Adrenal gland (tissue), 9 donors: ENCODE measurements at regions not wholly inside any gene's neighbourhood (a gene's known extent, or its start where the extent isn't known, plus 50 kb on each side); places are given as distances from the start of the nearest gene placed in this dataset.

Experiments
- DNase-seq, 7 donors: peaks; one replicate each; pipeline ENCODE4 v3.0.0-alpha.2; 2019 to 2020
- H3K27ac ChIP-seq, 5 donors: fragments of 200-600 bp; sonication (generic) in 4 of 5; 1 replicate in 3 of 5; 2 replicates in 2 of 5; pipeline versions ENCODE4 v1.5.1 to v1.8.0; 2016 to 2020; ENCODE audit warnings: mild to moderate bottlenecking in 1 of 5
- H3K27me3 ChIP-seq: fragments of 200-600 bp; 2 replicates; pipeline ENCODE4 v1.8.0; 2021
- H3K36me3 ChIP-seq, 2 donors: fragments of 200-600 bp; replicated peaks in 1 of 2; 1 replicate in 1 of 2; 2 replicates in 1 of 2; pipeline versions ENCODE4 v1.5.1 to v1.8.0; 2018 to 2022
- H3K4me1 ChIP-seq, 2 donors: fragments of 200-600 bp; replicated peaks in 1 of 2; 1 replicate in 1 of 2; 2 replicates in 1 of 2; pipeline versions ENCODE4 v1.5.1 to v1.8.0; 2018 to 2021
- H3K4me3 ChIP-seq, 4 donors: fragments of 200-600 bp; sonication (generic) in 3 of 4; one replicate each; pipeline ENCODE4 v1.5.1; 2016 to 2018
- H3K9me3 ChIP-seq, 3 donors: fragments of 200-600 bp; sonication (generic) in 1 of 3; replicated peaks in 1 of 3; 1 replicate in 2 of 3; 2 replicates in 1 of 3; pipeline versions ENCODE4 v1.5.1 to v1.8.0; 2016 to 2021
- POLR2A ChIP-seq, 2 donors: fragments of 450-650 bp; IDR thresholded peaks; one replicate each; pipeline ENCODE4 v1.6.1; 2017; ENCODE audit warnings: antibody characterized with exemption in 2 of 2, mild to moderate bottlenecking in 2 of 2, moderate library complexity in 1 of 2
- WGBS, 4 donors: extraction: QIAGEN DNeasy Blood & Tissue Kit in 2 of 4; methylation state at CpG; one replicate each; pipeline versions ENCODE4 v1.1.5 to v1.1.7; 2013 to 2017; 5-methylcytosine and 5-hydroxymethylcytosine counted together
- intact Hi-C, 2 donors: fragments of 100-400 bp; cut with DNase I; formaldehyde crosslinking; loops; one replicate each; pipeline versions ENCODE4 v1.14.1 to v1.15.0; 2022 to 2023
- TF ChIP-seq, protein P1 (sequence below), 6 experiments: fragments of 450-650 bp in 4 of 6; fragments of 200-600 bp in 2 of 6; sonication (generic) in 1 of 6; IDR thresholded peaks; 1 replicate in 5 of 6; 2 replicates in 1 of 6; pipeline versions ENCODE4 v1.5.1 to v1.8.0; 2016 to 2021; ENCODE audit warnings: antibody characterized with exemption in 6 of 6, mild to moderate bottlenecking in 2 of 6, moderate library complexity in 1 of 6
- donor health status: healthy with polysubstance abuse.
- donor health status: Bipolar disorder and iron deficiency.
- donor health status: DM: yes; HTN: yes; CAD: no.
- donor health status: DM: no; HTN: no; CAD: no.
- donor health status: DM: no; HTN: no; CAD: no.

DNA sequence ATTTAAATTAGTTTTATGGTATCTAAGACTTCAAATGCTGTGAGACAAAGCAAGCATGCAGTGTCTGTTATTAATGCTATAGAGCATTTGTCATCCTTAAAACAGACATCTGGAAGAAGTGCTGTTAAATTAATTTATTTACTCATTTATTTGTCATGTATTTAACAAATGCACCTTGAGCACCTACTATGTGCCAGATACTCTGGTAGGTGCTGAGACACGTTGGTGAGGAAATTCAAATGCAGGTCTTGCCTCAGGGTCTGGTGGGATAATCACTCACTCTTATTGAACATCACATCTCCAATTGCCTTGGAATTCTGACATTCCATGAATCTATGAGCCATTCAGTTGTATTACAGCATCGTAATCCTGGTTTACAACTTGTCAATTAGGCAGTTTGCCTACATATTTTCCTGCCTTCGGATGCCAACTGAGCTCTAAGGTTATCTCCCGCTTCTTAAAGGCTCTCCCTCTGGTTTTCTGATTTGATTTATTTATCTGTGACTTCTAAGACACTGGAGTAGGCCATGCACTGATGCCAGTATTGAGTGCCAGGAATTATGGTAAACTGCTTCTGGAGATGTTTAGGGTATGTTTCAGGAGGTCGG, 56.0 kb upstream of the RPS23 start:
- intact Hi-C loops = no loop called here
- H3K4me3 ChIP-seq = no peak overlapping the region
- WGBS, 4 donors = 76 to 90% (median 77%) methylated on average over 5 of the region's 5 CpGs

GRCh38 chr5:82332886-82333615, 54.9 kb upstream of the RPS23 start:
- 27 to 39% (median 33%) methylated on average over 2 of the region's 2 CpGs for WGBS, 4 donors
- intact Hi-C loops = no loop called here
- Histone ChIP-seq H3K27me3 (no peaks in the 10 kb centered on the region), H3K27ac (peak overlapping the region in 2 of 5 donors; percentile 24 to 55), H3K4me3 (no peak overlapping the region), H3K9me3 (no peaks in the 10 kb centered on the region), H3K4me1 (peaks cover 7 to 15% of the 10 kb centered on the region in 2 donors), H3K36me3 (no peaks in the 10 kb centered on the region)
- no peak for DNase-seq
- no peak for TF ChIP-seq POLR2A (IDR thresholded peaks at IDR 0.05)
- TF ChIP-seq, protein P1, sequence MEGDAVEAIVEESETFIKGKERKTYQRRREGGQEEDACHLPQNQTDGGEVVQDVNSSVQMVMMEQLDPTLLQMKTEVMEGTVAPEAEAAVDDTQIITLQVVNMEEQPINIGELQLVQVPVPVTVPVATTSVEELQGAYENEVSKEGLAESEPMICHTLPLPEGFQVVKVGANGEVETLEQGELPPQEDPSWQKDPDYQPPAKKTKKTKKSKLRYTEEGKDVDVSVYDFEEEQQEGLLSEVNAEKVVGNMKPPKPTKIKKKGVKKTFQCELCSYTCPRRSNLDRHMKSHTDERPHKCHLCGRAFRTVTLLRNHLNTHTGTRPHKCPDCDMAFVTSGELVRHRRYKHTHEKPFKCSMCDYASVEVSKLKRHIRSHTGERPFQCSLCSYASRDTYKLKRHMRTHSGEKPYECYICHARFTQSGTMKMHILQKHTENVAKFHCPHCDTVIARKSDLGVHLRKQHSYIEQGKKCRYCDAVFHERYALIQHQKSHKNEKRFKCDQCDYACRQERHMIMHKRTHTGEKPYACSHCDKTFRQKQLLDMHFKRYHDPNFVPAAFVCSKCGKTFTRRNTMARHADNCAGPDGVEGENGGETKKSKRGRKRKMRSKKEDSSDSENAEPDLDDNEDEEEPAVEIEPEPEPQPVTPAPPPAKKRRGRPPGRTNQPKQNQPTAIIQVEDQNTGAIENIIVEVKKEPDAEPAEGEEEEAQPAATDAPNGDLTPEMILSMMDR (IDR thresholded peaks at IDR 0.05) = no peak

More for the DNA sequence above, 56.0 kb upstream of the RPS23 start:
- H3K27ac ChIP-seq = peak overlapping the region in 2 of 5 donors; percentile 6 to 49
- no peak for TF ChIP-seq POLR2A (IDR thresholded peaks at IDR 0.05)
- TF ChIP-seq, protein P1 (IDR thresholded peaks at IDR 0.05) = no peak
- no peaks in the 10 kb centered on the region for H3K9me3 ChIP-seq
- H3K36me3 ChIP-seq = no peaks in the 10 kb centered on the region
- no peaks in the 10 kb centered on the region for H3K27me3 ChIP-seq
- no peak for DNase-seq
- peaks cover 7 to 15% of the 10 kb centered on the region in 2 donors for H3K4me1 ChIP-seq

DNA sequence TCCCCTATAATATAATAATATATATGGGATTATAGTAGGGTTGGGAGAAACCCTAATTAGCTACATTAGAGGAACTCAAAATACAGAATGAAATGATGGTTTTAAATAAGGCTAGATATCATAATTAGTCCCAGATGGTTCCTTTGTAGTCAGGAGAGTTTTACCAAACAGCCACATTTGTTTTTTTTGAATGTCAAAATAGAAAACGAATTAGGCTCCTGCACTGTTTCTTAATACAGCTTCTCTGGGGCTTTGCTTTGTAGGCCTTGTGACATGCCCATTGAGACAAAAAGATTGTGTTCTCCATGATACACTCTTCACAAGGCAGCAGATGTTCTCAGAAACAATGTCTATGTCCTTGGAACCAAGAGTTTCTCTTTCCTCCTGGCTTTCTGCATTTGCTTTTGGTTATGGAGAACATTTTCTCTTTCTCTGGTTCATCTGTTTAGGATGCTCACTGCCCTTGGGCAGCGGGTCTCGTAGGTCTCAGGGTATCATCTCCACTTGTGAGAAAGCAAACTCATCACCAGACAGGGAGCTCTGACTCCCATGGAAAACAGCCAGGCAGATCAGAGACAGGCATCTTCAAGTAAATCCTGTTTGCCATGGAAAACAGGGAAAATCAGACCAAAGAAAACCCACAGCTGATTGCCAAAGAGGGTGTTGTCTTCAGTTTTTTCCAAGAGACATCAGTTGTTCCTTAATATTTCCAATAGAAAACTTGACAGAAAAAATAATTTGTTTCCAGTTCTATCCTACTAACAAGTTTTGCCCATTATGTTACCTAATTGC, 54.1 kb upstream of the RPS23 start:
- Histone ChIP-seq H3K27me3 (no peaks in the 10 kb centered on the region), H3K27ac (peak overlapping the region in 3 of 5 donors; percentile 24 to 55 (median 33)), H3K4me3 (no peak overlapping the region), H3K36me3 (no peaks in the 10 kb centered on the region), H3K9me3 (no peaks in the 10 kb centered on the region), H3K4me1 (peaks cover 7 to 15% of the 10 kb centered on the region in 2 donors)
- no peak for DNase-seq
- WGBS, 4 donors = 70 to 80% (median 76%) methylated on average over 3 of the region's 3 CpGs
- TF ChIP-seq, protein P1 (IDR thresholded peaks at IDR 0.05) = no peak
- TF ChIP-seq POLR2A (IDR thresholded peaks at IDR 0.05) = no peak
- intact Hi-C loops = no loop called here

DNA sequence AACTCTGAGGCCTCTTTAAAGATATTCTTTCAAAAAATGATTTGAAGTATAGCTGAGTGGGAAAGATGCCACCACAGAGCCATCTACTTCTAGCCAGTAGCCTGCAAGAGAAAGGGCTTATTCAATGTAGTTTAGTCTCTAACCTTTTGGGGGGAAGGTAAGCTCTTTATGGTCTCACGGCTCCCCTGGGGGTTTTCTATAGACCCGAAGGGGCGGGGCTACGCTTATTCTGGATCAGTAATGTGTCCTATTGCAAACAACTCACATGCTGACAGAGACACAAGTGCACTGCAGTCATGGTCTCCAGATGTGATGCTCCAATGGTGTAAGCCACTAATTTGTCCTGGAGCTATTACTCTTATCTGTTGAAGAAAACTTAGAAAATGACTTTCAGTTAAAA, 53.4 kb upstream of the RPS23 start:
- intact Hi-C loops = no loop called here
- TF ChIP-seq, protein P1 (IDR thresholded peaks at IDR 0.05) = no peak
- TF ChIP-seq POLR2A (IDR thresholded peaks at IDR 0.05) = no peak
- DNase-seq = no peak
- 93 to 98% (median 94%) methylated on average over 4 of the region's 4 CpGs for WGBS, 4 donors
- no peak overlapping the region for H3K4me3 ChIP-seq
- H3K27me3 ChIP-seq = no peaks in the 10 kb centered on the region
- peaks cover 6 to 15% of the 10 kb centered on the region in 2 donors for H3K4me1 ChIP-seq
- no peak overlapping the region for H3K27ac ChIP-seq
- H3K9me3 ChIP-seq = no peaks in the 10 kb centered on the region
- no peaks in the 10 kb centered on the region for H3K36me3 ChIP-seq
